GM21423 (cell line): ENCODE measurements at regions not wholly inside any gene's neighbourhood (a gene's known extent, or its start where the extent isn't known, plus 50 kb on each side); places are given as distances from the start of the nearest gene placed in this dataset.

ENCODE experiments used
- ATAC-seq: cut with Tn5 transposase; IDR thresholded peaks from one replicate; pipeline ENCODE4 v1.9.1; 2021; ENCODE audit warnings: mild to moderate bottlenecking, moderate library complexity; ENCODE audit not compliant: unreplicated experiment

- no peak for ATAC-seq
Measured at GRCh38 chrX:147680251-147680650, 231.5 kb upstream of the FMR1 start.

GRCh38 chrX:147693511-147693910 lies 218.2 kb upstream of the FMR1 start:
- no peak for ATAC-seq

- ATAC-seq: no peak
Measured at GRCh38 chrX:147699061-147699460, 212.7 kb upstream of the FMR1 start.

GRCh38 chrX:147710301-147710700 lies 201.4 kb upstream of the FMR1 start:
- no peak for ATAC-seq

- no peak for ATAC-seq
Measured at GRCh38 chrX:147733369-147733768, 178.3 kb upstream of the FMR1 start.

GRCh38 chrX:147735364-147735763 lies 176.4 kb upstream of the FMR1 start:
- no peak for ATAC-seq

- ATAC-seq: no peak
Measured at GRCh38 chrX:147736045-147736444, 175.7 kb upstream of the FMR1 start.

- ATAC-seq: no peak
Measured at GRCh38 chrX:147737690-147738089, 174.0 kb upstream of the FMR1 start.

GRCh38 chrX:147738265-147738664 lies 173.5 kb upstream of the FMR1 start:
- no peak for ATAC-seq

- no peak for ATAC-seq
Measured at GRCh38 chrX:147739196-147739595, 172.5 kb upstream of the FMR1 start.

- no peak for ATAC-seq
Measured at GRCh38 chrX:147741776-147742175, 169.9 kb upstream of the FMR1 start.

GRCh38 chrX:147749308-147749707 lies 162.4 kb upstream of the FMR1 start:
- no peak for ATAC-seq

- ATAC-seq: no peak
Measured at GRCh38 chrX:147757750-147758149, 154.0 kb upstream of the FMR1 start.

GRCh38 chrX:147763131-147763530 lies 148.6 kb upstream of the FMR1 start:
- no peak for ATAC-seq

- no peak for ATAC-seq
Measured at GRCh38 chrX:147764868-147765267, 146.9 kb upstream of the FMR1 start.

GRCh38 chrX:147770858-147771257 lies 140.9 kb upstream of the FMR1 start:
- ATAC-seq: no peak

- ATAC-seq: no peak
Measured at GRCh38 chrX:147776988-147777387, 134.7 kb upstream of the FMR1 start.

- ATAC-seq: no peak
Measured at GRCh38 chrX:147779173-147779572, 132.5 kb upstream of the FMR1 start.

- ATAC-seq: no peak
Measured at GRCh38 chrX:147781844-147782243, 129.9 kb upstream of the FMR1 start.

- no peak for ATAC-seq
Measured at GRCh38 chrX:147788641-147789350, 122.9 kb upstream of the FMR1 start.

GRCh38 chrX:147800663-147801062 lies 111.1 kb upstream of the FMR1 start:
- no peak for ATAC-seq

GRCh38 chrX:147803948-147804347 lies 107.8 kb upstream of the FMR1 start:
- ATAC-seq: peak; percentile 67

GRCh38 chrX:147811803-147812202 lies 99.9 kb upstream of the FMR1 start:
- ATAC-seq: no peak
